ENCODE measurements at regions not wholly inside any gene's neighbourhood (a gene's known extent, or its start where the extent isn't known, plus 50 kb on each side); places are given as distances from the start of the nearest gene placed in this dataset.

DNA sequence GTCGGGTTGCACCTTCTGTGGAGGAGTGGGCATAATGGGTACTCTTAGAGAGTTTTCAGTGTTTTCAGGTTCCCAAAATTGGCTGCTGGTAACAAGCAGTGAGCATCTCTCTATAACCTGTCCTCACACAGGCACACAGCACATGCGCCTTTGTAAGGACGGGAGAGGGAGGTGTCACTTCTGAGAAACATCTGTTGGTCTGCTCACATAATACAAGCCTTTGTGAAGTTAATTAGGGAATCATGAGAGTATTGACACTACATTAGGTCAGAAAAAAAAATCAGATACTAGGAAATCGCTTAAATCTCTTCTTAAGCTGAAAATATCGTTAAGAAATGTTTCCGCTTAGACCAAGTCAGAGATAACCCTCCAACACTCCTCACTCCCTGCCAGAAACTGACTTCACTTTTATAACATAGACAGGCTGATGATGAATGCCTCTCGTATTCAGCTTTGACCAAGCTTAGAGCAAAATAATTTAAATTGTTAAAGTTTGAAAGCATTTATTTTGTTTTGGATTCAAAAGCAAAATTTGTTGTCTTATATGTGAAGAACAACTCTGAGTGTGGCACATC is 769.7 kb downstream of the TNS3 start:
- TF ChIP-seq, protein P1, sequence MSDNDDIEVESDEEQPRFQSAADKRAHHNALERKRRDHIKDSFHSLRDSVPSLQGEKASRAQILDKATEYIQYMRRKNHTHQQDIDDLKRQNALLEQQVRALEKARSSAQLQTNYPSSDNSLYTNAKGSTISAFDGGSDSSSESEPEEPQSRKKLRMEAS (IDR thresholded peaks at IDR 0.05; ENCODE audit: low read depth, low read length) = no peak
- TF ChIP-seq, protein P2, sequence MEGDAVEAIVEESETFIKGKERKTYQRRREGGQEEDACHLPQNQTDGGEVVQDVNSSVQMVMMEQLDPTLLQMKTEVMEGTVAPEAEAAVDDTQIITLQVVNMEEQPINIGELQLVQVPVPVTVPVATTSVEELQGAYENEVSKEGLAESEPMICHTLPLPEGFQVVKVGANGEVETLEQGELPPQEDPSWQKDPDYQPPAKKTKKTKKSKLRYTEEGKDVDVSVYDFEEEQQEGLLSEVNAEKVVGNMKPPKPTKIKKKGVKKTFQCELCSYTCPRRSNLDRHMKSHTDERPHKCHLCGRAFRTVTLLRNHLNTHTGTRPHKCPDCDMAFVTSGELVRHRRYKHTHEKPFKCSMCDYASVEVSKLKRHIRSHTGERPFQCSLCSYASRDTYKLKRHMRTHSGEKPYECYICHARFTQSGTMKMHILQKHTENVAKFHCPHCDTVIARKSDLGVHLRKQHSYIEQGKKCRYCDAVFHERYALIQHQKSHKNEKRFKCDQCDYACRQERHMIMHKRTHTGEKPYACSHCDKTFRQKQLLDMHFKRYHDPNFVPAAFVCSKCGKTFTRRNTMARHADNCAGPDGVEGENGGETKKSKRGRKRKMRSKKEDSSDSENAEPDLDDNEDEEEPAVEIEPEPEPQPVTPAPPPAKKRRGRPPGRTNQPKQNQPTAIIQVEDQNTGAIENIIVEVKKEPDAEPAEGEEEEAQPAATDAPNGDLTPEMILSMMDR (IDR thresholded peaks at IDR 0.05; ENCODE audit: low read depth, low read length) = no peak
- no peak for TF ChIP-seq POLR2A (IDR thresholded peaks at IDR 0.05; ENCODE audit: extremely low read depth, insufficient read length)
